ENCODE measurements at regions not wholly inside any gene's neighbourhood (a gene's known extent, or its start where the extent isn't known, plus 50 kb on each side); places are given as distances from the start of the nearest gene placed in this dataset.

DNA sequence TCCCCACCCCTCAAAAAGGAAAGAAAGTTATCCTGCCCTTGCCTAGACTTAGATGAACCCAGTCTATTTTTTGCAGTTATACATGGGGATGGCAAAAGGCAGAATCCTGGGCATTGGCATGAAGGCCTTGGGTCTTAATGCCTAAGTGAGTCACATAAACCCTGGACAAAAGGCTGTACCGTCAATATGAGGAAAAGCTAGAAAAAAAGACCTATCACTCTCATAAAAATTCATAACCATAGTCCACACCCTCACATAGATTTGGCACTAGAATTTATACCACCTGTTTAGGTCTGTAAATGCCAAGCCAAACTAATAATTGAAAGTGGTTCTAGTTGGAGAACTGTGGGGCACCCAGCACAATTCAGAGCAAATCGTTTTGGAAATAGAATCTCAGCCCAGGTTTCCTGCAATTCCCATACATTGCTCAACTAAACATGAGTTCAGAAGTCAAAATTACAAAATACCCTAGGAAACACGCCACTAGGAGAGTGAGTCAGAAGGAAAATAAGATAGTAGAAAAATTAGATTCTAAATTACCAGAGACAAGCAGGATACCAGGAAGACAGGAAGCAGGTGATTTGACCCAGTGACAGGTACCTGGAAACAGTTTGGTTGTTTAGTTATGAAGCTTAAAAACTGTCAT, 70.4 kb upstream of the FUCA2 start:
- Mint-ChIP-seq H3K9me3 (ENCODE audit: low read depth) (no peaks in the 10 kb centered on the region), H3K4me3 (ENCODE audit: unreplicated experiment) (no peak overlapping the region), H3K27me3 (ENCODE audit: low read depth) (no peaks in the 10 kb centered on the region), H3K4me1 (ENCODE audit: low read depth) (peaks cover 34% of the 10 kb centered on the region), H3K27ac (ENCODE audit: unreplicated experiment) (peak overlapping the region; percentile 0), H3K36me3 (ENCODE audit: low read depth) (no peaks in the 10 kb centered on the region)
- DNase-seq (ENCODE audit: low spot score), result no peak
- TF ChIP-seq, protein P1, sequence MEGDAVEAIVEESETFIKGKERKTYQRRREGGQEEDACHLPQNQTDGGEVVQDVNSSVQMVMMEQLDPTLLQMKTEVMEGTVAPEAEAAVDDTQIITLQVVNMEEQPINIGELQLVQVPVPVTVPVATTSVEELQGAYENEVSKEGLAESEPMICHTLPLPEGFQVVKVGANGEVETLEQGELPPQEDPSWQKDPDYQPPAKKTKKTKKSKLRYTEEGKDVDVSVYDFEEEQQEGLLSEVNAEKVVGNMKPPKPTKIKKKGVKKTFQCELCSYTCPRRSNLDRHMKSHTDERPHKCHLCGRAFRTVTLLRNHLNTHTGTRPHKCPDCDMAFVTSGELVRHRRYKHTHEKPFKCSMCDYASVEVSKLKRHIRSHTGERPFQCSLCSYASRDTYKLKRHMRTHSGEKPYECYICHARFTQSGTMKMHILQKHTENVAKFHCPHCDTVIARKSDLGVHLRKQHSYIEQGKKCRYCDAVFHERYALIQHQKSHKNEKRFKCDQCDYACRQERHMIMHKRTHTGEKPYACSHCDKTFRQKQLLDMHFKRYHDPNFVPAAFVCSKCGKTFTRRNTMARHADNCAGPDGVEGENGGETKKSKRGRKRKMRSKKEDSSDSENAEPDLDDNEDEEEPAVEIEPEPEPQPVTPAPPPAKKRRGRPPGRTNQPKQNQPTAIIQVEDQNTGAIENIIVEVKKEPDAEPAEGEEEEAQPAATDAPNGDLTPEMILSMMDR (IDR thresholded peaks at IDR 0.05), result no peak

DNA sequence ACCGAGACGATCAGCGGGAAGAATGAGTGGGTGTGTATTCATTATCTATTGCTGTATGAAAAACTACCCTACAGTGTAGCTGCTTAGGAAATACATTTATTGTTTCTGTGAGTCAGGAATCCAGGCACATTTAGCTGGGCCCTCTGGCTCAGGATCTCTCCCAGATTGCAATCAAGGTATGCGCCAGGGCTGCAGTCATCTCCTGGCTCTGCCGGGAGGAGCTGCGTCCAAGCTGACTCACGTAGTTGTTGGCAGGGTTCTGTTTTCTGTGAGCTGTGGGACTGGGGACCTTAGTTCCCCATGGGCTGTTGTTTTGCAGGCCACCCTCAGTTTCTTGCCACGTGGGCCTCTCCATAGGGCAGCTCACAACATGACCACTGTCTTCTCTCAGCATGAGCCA, 68.2 kb upstream of the FUCA2 start:
- DNase-seq (ENCODE audit: low spot score), result no peak
- TF ChIP-seq, protein P1 (IDR thresholded peaks at IDR 0.05), result no peak
- H3K4me1 Mint-ChIP-seq (ENCODE audit: low read depth), result peaks cover 35% of the 10 kb centered on the region
- H3K27ac Mint-ChIP-seq (ENCODE audit: unreplicated experiment), result no peak overlapping the region
- no peaks in the 10 kb centered on the region for H3K27me3 Mint-ChIP-seq (ENCODE audit: low read depth)
- H3K9me3 Mint-ChIP-seq (ENCODE audit: low read depth), result no peaks in the 10 kb centered on the region
- H3K36me3 Mint-ChIP-seq (ENCODE audit: low read depth), result no peaks in the 10 kb centered on the region
- H3K4me3 Mint-ChIP-seq (ENCODE audit: unreplicated experiment), result no peak overlapping the region

DNA sequence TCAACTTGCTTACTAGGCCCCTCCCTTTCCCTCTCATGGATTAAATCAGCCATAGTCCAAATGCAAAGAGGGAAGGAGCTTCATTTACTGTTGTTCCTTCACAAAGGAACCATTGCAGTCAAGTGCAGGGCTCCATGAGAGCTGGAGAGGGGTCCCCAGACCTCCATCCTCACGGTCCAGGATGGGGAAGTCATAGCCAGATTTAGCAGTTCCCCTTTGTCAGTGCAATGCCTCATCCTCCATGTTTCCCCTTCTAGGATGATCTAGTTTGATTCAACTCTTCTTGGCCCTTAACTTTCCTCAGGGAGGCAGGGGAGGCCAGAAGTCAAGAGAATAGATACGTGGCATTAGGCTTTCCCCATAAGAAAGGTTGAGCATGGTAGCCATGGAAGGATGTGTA, 66.5 kb upstream of the FUCA2 start:
- TF ChIP-seq, protein P1 (IDR thresholded peaks at IDR 0.05), result no peak
- Mint-ChIP-seq H3K27ac (ENCODE audit: unreplicated experiment) (no peak overlapping the region), H3K27me3 (ENCODE audit: low read depth) (no peaks in the 10 kb centered on the region), H3K36me3 (ENCODE audit: low read depth) (no peaks in the 10 kb centered on the region), H3K4me1 (ENCODE audit: low read depth) (peaks cover 23% of the 10 kb centered on the region), H3K4me3 (ENCODE audit: unreplicated experiment) (no peak overlapping the region), H3K9me3 (ENCODE audit: low read depth) (no peaks in the 10 kb centered on the region)
- no peak for DNase-seq (ENCODE audit: low spot score)

DNA sequence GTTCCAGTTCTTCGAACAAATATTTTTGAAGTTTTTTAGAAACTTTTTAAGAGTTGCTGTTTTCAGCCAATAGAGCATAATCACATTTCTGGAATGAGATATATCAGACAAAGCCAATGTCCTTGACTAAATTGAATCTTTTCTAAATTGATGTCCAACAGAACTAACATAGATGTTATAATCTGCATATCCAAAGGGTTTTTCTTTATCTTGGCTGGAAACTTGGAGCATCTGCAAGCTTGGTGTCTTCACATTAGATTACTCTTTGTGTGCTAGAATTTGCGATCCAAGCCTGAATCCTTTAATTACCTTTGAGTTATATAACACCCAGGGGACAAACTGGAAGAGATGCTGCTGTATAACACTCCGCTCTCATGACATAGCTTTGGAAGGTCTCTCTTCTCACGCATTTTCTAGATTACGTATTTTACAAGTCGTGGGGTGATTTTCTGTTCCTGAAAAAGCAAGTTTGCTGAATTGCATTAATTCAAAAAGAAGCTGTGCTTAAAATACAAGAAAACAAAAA, 64.4 kb upstream of the FUCA2 start:
- no peak overlapping the region for H3K27ac Mint-ChIP-seq (ENCODE audit: unreplicated experiment)
- no peaks in the 10 kb centered on the region for H3K36me3 Mint-ChIP-seq (ENCODE audit: low read depth)
- TF ChIP-seq, protein P1 (IDR thresholded peaks at IDR 0.05), result no peak
- no peak overlapping the region for H3K4me3 Mint-ChIP-seq (ENCODE audit: unreplicated experiment)
- DNase-seq (ENCODE audit: low spot score), result no peak
- H3K9me3 Mint-ChIP-seq (ENCODE audit: low read depth), result no peaks in the 10 kb centered on the region
- no peaks in the 10 kb centered on the region for H3K27me3 Mint-ChIP-seq (ENCODE audit: low read depth)
- peaks cover 15% of the 10 kb centered on the region for H3K4me1 Mint-ChIP-seq (ENCODE audit: low read depth)

DNA sequence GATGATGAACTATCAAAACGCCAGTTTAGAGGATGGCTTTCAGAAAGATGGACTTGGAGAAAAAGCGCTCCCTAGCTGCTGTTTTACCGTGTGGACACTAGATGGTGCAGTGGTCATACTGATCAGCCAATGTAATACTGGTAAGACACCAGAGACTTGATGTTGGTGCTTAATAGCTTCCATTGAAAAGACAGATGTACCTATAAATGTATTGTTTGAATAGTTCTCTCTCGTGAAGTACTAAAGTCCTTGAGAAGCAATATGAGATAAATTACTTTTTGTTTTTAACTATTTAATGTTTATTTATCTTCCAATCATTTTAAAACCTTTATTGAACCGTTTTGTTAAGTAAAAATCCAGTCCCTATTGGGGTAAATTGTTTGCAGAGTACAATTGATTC, 63.9 kb upstream of the FUCA2 start:
- no peak overlapping the region for H3K4me3 Mint-ChIP-seq (ENCODE audit: unreplicated experiment)
- peaks cover 15% of the 10 kb centered on the region for H3K4me1 Mint-ChIP-seq (ENCODE audit: low read depth)
- H3K27me3 Mint-ChIP-seq (ENCODE audit: low read depth), result no peaks in the 10 kb centered on the region
- no peak for DNase-seq (ENCODE audit: low spot score)
- H3K9me3 Mint-ChIP-seq (ENCODE audit: low read depth), result no peaks in the 10 kb centered on the region
- H3K36me3 Mint-ChIP-seq (ENCODE audit: low read depth), result no peaks in the 10 kb centered on the region
- TF ChIP-seq, protein P1 (IDR thresholded peaks at IDR 0.05), result peak; percentile 97
- H3K27ac Mint-ChIP-seq (ENCODE audit: unreplicated experiment), result no peak overlapping the region
